Activated T-cell treated with anti-CD3 and anti-CD28 coated beads for 4 hours (primary cell): ENCODE measurements at regions not wholly inside any gene's neighbourhood (a gene's known extent, or its start where the extent isn't known, plus 50 kb on each side); places are given as distances from the start of the nearest gene placed in this dataset.
"Not testable (repeated sequence)": the region's sequence is repeated elsewhere in the genome, so short reads cannot be mapped to it uniquely, and the experiment has no call there.

Experiments
- DNase-seq: peaks from one replicate; pipeline ENCODE4 v3.0.0-alpha.2; 2020

DNA sequence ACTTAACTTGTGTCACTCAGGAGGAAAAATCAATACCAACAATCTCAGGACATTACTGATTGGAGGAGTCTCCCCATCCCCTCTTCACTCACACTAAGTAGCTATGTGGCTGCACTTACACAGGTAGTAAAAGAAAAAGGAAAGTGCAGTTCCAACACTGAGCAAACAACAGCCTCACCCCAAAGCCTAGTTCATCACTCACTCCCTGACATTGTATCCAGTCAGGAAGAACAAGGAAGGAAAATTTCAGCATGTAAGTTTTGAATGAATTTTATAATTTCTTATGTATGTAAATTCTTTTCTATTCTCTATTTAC is 273.4 kb downstream of the IGSF11 start:
- DNase-seq, result no peak

DNA sequence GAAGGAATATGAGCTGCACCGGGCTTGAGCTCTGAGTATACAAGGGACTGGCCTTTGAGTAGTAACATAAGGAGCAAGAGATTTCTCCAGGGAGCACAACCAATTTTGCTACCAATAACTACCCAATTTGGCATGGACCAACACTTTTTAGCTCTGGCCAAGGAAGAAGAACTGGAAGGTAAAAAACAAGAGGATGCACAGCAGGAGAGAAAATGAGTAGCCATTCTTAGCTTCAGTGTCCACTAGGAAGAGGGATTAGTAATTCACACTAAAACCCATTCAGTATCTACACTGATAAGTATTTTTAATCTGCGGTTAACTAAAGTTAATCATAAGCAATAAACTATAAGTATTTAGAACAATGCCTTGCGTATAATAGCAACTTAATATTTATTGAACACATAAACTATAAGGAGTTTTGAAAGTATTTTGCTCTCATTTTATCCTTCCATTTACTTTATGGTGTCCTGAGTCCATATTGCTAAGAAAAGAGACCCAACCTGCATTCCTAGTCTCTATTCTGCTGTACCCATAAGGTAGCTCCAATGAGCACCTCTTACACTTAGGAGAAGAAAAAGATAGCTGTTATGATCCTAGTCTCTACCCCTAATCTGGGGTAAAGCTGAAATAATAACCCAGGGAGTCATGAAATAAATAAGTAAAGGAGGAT is 268.9 kb downstream of the IGSF11 start:
- no peak for DNase-seq

DNA sequence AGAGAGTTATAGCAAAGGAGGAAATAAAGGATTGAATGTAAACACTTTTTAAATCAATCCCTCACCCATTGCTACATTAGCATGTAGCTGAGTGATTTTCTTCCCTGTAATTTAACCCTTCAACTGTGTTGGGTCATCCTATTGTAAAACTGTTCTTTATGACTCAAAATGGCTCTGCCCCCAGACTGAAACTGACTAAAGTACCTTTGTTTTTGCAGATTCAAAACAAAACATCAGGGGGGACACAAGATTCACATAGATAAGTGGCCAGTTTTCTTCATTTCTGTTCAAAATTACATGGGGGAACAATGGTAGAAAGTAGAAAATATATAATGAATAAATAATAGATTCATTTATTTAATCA is 268.4 kb downstream of the IGSF11 start:
- DNase-seq, result no peak

DNA sequence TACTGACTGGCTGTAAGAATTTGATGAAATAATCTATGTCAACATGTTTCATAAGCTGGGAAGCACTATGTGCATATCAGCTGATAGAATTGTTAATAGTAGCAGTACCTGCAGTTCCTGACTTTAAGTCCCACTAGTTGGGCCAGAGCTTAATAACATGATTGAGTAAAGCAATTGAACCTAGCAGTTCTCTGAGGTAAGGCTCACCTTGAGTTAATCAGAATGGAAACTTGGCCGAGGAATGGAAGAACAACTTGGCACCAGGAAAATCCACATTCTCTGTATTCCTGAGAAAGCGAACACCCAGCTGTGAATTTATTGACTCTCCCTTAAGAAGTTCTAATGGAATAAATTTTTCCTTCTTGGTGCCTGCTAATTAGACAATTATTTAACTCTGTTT is 262.6 kb downstream of the IGSF11 start:
- DNase-seq, result no peak

DNA sequence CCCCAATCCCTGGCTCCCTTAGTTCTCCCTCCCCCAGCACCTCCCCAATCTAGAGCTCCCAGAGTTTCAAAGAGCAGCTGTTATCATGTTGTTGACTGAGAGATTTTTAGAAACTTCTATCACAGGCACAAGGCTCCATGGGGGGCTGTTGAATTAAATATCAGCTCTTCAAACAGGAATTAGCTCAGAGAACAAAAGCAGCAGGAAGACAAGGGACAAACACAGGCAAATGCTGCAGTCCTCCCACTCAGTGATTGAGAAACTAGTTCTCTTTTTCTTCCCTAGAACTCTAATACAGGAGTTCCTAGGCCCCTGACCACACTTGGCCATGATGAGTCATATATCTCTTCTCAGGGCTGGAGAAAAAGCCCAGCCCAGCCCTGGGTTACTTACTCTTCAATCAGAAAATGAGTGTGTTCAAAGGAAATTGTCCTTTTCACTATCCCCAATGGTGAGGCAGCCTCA is 262.1 kb downstream of the IGSF11 start:
- no peak for DNase-seq

DNA sequence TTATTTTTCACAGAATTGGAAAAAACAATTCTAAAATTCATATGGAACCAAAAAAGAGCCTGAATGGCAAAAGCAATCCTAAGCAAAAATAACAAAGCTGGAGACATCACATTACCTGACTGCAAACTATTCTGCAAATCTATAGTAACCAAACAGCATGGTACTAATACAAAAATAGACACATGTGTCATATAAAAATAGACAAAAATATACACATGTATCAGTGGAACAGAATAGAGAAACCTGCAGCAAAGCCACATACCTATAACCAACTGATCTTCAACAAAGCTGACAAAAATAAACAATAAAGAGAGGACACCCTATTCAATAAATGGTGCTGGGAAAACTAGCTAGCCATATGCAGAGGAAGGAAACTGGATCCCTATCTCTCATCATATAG is 259.6 kb downstream of the IGSF11 start:
- no peak for DNase-seq

DNA sequence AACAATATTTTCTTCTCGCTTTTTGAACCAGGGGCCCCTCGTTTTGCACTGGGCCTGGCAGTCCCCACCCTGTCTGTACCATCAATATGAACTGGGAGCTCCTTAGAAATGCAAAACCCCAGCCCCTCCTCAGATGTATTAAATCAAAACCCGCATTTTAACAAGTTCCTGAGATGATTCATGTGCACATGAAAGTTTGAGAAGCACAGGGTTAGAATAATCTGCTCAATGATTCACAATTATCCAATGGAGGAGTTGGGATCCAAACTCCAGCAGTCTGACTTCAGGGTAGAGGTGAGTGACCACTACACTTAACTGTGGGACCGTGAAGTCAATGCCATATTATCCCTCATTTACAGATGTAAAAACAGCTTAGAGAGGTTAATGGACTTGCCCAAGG is 256.4 kb downstream of the IGSF11 start:
- no peak for DNase-seq

DNA sequence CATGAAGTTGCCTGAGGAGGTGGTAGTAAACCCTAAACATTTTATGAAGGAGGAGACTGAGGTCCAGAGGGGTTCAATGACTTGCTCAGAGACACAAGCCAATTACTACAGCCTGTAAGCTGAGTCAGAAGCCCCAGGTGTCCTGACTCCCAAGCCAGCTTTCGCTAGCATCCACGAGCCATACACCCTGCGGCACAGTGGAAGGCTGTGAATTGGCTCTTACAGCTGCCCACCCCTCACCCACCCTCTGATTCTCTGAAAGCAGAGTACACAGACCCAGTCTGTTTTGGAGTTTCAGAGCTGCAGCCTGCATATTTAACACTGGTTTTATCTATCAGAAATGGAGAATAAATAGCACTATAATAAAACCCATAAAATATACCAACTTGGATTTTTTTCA is 253.4 kb downstream of the IGSF11 start:
- DNase-seq, result no peak

DNA sequence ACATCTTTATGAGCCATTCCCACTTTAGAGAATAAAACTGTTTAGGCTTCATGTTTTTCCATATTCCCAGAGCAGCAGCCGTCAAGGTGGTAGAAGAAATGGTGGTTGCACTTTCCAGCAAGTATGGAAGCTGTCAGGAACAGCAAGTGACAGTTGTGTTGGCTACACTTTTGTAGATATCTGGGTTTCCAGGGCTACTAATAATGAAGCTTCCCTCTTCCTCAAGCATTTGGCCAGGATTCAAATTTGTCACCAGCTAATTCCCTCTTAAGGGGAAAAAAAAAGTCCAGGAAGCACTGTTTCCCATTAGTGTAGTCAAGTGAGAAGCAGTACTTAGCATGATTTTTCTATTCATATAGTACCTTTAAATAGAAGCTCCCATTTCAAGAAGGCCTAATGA is 252.8 kb downstream of the IGSF11 start:
- DNase-seq, result no peak

DNA sequence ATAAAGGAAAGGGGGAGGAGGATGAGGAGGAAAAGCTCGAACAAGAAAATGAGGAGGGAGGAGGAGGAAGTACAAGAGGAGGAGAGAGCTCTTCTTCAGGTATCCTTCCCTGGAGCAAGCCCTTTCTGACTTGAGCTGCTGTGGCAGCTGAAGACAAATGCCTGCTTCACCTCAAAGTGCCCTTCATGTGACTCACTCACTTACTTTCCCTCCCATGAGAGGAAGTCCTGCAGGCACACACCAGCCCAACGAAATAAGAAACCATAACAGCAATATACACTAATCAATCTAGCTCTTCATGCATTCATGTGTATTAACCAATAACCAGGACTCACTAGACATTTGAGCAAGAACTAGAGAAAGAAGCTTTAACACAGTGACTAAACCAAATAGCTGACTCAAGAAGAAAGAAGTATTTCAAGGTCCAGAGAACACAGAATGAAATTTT is 251.9 kb downstream of the IGSF11 start:
- no peak for DNase-seq

DNA sequence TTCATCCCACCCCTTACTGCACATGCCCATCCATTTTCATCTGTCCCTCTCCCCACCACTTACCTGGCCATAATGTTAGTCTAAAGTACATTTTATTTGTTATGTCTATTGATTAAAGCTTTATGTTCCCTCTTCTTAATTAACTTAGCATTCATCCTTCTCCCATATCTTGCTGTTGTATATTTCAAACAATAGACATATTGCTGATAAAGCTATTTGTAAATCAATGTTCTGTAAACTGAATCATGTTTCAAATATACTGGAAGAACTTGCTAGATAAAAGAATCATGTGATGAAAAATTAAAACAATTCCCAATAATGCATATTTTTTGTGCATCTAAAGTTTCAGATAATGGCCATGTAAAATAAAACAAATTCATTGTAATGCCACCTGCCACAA is 249.2 kb downstream of the IGSF11 start:
- no peak for DNase-seq

DNA sequence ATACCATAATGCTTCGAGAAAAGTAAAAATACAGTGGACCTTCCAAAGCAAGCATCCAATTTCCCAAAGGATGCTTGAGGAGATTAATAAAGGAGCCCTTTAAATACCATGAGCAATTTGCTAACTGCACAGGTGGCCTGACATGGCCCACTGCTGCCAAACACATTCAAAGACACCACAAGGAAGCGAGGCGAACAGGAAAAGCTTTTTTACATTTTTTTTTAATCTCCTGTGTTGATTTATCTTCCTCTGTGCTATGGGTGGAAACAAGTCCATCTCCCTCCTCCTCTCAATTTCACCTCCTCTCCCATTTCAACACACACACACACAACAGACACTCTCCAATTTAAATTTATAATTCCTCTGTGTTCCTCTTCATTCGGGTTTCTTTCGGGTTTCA is 243.4 kb downstream of the IGSF11 start:
- no peak for DNase-seq

DNA sequence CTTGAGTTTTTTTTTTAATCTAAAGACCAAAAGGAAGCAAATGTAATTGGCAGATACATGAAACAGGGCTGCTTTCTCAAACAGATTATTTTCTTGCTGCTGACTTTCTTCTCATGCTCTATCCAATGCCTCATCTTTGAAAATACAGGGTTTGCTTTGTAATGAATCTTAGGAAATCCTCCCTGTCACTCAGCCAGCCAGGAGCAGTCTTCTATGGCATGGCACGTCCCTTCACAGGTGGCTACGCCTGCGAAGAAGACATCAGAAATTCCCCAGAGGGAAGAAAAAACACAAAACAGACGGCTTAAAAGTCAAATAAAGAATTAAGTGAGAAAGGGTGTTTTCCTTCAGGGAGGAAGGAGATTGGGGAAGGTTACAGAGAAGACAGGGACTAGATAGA is 242.5 kb downstream of the IGSF11 start:
- no peak for DNase-seq

DNA sequence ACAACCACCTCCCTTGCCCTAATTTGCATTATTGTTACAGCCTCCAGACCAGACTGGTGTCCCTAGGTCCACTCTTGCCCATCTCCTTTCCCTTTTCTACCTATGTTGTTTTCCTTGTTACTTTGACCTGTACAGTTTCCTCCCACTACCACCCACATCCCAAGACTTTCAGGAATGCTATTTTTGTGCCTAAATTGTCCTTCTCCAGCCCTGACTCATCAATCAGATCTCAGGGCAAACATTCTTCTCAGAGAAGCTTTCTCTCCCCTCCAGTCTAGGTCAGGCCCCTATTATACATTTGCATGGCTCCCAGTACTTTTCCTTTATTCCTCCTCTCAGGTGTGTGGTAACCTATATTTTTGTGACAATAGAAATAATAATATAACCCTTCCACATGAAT is 241.5 kb downstream of the IGSF11 start:
- no peak for DNase-seq

DNA sequence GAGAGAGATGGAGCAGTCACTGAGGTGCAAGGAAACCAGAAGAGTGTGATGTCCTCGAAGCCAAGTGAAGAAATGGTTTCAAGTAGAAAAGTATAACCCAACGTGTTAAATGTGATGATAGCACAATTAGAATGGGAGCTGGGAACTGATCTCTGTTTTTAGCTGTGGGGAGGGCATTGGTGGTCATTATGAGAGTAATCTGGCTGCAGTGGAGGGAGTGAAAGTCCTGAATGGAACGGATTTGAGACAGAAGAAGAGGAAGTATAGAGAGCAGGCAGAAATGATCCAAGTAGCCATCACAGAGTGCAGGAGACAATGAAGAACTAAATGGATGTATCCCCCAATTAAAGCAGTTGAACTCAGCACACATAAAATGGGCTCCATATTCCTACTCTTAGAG is 235.3 kb downstream of the IGSF11 start:
- DNase-seq, result no peak

DNA sequence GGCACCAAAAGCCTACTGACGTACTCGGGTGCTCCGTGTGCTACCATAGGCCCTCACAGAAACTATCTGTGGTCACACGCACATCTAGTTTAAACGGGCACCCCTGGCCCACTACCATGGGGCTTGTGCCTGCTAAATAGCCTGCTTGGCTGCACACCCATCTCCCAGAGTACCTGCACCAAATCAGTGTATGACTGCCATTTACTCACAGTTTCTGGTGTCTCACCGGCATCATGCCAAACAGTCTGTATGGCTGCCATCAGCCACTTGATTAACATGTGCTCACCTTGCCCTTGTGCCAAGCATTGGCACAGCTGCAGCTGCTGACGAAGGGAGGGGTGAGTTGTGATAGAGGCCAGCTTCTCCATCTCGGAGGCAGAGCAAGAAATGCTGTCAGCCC is 232.7 kb downstream of the IGSF11 start:
- DNase-seq, result no peak

DNA sequence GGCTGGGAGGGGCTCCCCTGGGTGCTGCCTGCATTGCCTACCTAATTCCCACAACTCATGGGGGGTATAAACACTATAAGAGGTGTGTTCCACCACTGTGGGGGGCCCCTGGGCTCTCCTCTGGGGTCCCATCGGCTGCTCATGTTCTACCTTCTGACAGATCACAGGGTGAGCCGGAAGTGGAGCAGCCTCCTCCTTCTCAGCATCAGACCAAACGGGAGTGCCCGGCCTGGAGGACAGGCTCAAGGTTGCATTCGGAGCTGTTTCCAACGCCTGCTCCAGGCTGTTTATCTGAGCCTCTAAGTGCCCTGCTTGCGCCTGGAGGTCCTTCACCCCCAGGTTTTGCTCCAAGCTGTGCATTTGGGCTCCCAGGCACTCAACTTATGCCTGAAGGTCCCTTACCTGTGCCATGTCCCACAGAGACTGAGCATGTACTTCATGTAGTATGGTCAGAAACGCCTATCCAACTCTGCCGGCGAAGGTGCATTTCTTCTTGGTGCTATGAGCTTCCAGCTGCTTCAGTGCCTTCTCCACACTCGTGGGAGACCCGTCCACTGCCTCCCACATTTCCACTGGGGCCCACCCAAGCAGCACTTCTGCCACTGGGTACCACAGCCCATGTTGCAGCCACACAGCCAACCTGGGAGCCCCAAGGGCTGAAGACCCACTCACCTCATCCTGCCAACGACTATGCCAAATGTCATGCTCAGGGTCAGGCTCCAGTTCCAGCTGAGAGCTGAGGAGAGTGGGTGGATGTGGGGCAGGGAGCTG is 232.1 kb downstream of the IGSF11 start:
- no peak for DNase-seq

DNA sequence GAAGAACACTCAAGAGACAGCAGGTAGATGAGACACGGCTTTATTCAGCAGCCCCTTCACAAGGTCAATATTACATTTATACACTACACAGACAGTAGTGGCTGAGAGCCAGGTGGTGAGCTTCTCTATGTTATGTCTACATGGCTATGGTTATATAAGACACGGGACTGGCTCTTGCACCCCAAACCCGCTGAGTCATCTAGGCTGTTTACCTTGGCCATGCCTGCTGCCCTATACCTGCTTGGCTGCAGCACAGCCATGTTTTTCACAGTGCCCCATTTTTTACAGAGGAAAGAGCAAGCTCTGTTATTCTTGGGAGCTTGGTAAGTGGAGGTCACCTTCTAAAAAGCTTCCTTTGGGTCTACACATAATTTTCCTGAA is 231.6 kb downstream of the IGSF11 start:
- DNase-seq, result no peak

DNA sequence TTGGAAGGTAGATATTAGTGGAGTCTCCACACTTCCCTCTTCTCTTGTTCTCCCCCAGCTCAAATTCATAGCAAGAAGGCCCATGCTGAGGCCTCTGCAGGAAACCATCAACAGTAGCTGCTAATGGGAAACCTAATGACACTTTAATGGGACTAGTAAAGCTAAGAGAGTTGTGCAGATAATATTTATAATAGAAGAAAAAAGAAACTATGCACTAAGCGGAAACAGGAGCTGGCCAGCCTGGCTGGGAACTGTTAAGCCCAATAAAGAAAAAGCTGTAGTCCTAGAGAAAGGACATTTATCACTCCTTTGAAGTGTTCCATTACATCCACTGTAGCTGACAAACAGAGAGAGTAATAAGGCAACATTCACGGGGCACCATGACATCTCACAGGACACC is 229.6 kb downstream of the IGSF11 start:
- DNase-seq, result no peak

DNA sequence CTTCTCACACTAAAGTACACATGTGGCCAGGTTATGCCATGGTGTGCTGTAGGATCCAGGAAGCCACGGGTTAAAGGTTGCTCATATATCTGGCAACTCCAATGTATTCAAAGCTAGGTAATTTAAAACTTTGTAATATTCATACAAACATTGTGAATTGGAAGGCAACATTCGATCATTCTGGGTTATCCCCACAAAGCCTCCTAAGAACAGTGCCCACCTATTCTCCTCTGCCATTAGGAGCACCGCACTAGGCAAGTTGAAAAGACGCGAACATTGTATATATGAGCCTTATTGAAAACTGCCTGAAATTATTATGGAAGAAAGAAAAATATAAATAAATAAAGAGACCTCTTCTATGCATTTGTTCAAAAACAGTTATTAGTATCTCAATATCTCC is 228.2 kb downstream of the IGSF11 start:
- no peak for DNase-seq

DNA sequence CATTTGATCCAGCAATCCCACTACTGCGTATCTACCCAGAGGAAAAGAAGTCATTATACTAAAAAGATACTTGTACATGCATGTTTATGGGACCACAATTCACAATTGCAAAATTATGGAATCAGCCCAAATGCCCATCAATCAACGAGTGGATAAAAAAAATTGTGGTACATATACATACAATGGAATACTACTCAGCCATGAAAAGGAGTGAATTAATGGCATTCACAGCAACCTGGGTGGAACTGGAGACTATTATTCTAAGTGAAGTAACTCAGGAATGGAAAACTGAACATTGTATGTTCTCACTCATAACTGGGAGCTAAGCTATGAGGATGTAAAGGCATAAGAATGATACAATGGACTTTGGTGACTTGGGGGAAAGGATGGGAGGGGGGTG is 227.3 kb downstream of the IGSF11 start:
- not testable (repeated sequence) for DNase-seq

DNA sequence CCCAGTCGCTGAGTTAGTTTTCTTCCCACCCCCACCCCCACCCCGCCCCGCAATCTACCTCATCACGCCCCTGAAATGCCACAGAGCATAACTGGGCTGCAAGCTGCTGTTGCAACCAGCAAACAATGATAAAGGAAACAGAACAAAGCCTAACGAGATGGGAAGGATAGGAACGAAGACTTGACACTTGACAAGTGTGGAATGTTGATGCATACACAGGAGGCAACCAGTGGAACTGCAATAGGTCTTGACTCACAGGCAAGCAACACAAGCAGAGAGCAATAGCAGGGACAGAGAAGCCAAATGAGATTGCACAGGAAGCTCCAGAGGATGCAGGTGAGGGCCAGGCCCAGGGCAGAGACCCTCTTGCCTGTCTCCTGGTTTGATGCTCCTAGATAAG is 225.9 kb downstream of the IGSF11 start:
- DNase-seq, result no peak

DNA sequence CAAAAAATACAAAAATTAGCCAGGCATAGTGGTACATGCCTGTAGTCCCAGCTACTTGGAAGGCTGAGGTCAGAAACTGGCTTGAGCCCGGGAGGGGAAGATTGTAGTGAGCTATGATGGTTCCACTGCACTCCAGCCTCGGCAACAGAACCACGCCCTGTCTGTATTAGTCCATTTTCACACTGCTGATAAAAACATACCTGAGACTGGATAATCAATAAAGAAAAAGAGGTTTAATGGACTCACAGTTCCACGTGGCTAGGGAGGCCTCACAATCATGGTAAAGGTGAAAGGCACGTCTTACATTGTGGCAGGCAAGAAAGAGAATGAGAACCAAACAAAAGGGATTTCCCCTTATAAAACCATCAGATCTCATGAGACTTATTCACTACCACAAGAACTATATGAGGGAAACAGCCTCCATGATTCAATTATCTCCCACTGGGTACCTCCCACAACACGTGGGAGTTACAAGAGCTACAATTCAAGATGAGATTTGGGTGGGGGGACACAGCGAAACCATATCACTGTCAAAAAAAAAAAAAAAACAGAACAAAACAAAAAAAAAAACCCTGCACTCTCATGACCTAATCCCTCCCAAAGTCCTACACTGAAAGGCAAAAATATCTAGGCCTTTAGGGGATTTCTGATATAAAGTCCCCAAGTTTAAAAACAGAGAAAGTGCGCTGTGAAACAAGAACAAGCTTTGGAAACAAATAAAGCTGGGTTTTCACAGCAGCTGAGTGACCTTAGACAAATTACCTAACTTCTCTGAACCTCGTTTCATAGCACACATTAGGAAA is 224.7 kb downstream of the IGSF11 start:
- no peak for DNase-seq

DNA sequence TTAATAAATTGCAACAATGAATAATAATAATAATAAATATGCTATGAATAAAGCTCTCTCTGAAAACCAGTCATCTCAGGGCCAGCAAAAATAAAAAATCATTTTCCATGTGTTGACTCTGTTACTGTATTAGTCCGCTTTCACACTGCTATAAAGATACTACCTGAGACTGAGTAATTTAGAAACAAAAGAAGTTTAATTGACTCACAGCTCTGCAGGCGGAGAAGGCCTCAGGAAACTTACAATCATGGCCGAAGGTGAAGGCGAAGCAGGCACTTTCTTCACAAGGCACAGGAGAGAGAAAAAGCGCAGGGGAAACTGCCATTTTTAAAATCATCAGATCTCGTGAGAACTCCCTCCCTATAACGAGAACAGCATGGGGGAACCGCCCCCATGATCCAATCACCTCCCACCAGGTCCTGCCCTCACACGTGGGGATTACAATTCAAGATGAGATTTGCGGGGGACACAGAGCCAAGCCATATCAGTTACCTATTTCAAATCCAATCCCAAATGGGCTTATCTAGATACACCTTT is 224.1 kb downstream of the IGSF11 start:
- no peak for DNase-seq
